ENCODE measurements at regions not wholly inside any gene's neighbourhood (a gene's known extent, or its start where the extent isn't known, plus 50 kb on each side); places are given as distances from the start of the nearest gene placed in this dataset.

- no peak for TF ChIP-seq CTCF (IDR thresholded peaks at IDR 0.05)
- no peak for TF ChIP-seq RCOR1 (IDR thresholded peaks at IDR 0.05; ENCODE audit: low read length)
- TF ChIP-seq MXI1 (IDR thresholded peaks at IDR 0.05; ENCODE audit: low read depth, low read length) = no peak
- TF ChIP-seq NRF1 (IDR thresholded peaks at IDR 0.05; ENCODE audit: low read depth, low read length) = no peak
Measured at GRCh38 chr1:213933336-213933735, 54.4 kb upstream of the PROX1 start (continued).

DNA sequence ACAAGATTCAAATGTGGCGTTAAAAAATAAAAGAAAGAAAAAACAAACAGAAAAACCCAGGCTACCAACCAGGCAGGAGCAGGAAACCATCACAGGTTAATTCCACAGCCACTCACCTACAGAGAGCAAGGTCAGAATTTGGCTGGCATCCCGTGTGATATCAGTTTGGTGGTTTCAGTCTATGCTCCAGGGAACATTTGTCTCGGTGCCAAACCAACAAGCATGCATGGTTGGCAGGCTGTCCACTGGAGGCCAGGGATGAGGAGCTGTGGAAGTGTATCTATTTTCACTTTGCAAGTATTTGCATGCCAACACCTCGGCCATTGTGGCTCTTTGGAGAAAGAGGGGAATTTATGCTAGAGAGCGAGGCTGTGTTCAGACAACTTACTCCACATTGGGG lies 53.1 kb upstream of the PROX1 start:
- Histone ChIP-seq H3K9me2 (no peaks in the 10 kb centered on the region), H3K27me3 (ENCODE audit: insufficient read depth) (no peaks in the 10 kb centered on the region), H3F3A (replicated peaks; ENCODE audit: insufficient read depth) (no peaks in the 10 kb centered on the region), H4K20me1 (ENCODE audit: insufficient read depth) (no peaks in the 10 kb centered on the region), H3K79me2 (ENCODE audit: insufficient read depth) (no peaks in the 10 kb centered on the region), H3K4me1 (ENCODE audit: control insufficient read depth in 1 of 2, insufficient read depth in 2 of 2, low read depth in 1 of 2, low read length in 1 of 2) (no peaks in the 10 kb centered on the region; a peak in 1 of 4 replicates), H3K27ac (ENCODE audit: low read depth in 2 of 2, low read length in 1 of 2) (no peak overlapping the region), H2AFZ (ENCODE audit: low read depth) (no peak overlapping the region), H3K9ac (no peak overlapping the region), H3K9me3 (no peaks in the 10 kb centered on the region; the same call in 1 of the 2 replicates), H3K4me2 (no peak overlapping the region), H3K36me3 (replicated peaks in 1 of 2; ENCODE audit: control insufficient read depth in 1 of 2, insufficient read depth in 2 of 2, low read length in 1 of 2) (no peaks in the 10 kb centered on the region), H3K4me3 (ENCODE audit: low read depth in 2 of 2, low read length in 1 of 2) (no peak overlapping the region)
- no peak for TF ChIP-seq CTCF (IDR thresholded peaks at IDR 0.05)
- no peak for TF ChIP-seq FOSL2 (IDR thresholded peaks at IDR 0.05; ENCODE audit: borderline replicate concordance, low read depth)
- TF ChIP-seq CHD2 (IDR thresholded peaks at IDR 0.05; ENCODE audit: low read length, partially characterized antibody) = no peak
- 31% methylated on average over 5 of the region's 5 CpGs for WGBS (ENCODE audit: low lambda C conversion rate)
- ChIA-PET CTCF (no interaction called here), POLR2A (no interaction called here)
- DNase-seq = no peak

DNA sequence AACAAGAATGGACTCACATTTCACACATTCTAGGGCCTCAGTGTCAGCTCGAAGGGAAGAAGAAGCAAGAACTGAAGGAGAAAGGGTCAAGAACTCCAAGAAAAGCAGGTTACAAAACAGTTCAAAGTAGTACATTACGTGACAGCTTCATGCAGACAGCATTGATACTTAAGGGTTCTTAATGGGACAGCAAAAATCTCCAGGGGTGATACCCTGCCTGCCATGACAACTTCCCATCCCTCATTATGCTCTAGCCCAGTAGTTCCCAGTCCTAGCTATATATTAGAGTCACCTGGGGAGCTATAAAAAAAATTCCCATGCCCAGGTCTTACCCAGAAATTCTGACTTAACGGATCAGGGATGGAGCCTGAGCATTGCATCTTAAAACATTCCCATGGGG lies 51.2 kb upstream of the PROX1 start:
- H4K20me1 ChIP-seq (ENCODE audit: insufficient read depth) = no peaks in the 10 kb centered on the region
- ChIA-PET CTCF (no interaction called here), POLR2A (no interaction called here)
- WGBS (ENCODE audit: low lambda C conversion rate) = 3% methylated on average over 3 of the region's 3 CpGs
- no peak overlapping the region for H3K4me3 ChIP-seq (ENCODE audit: low read depth in 2 of 2, low read length in 1 of 2)
- DNase-seq = no peak
- H3K27me3 ChIP-seq (ENCODE audit: insufficient read depth) = no peaks in the 10 kb centered on the region
- H3K27ac ChIP-seq (ENCODE audit: low read depth in 2 of 2, low read length in 1 of 2) = no peak overlapping the region
- no peaks in the 10 kb centered on the region for H3K79me2 ChIP-seq (ENCODE audit: insufficient read depth)
- H3K9ac ChIP-seq = no peak overlapping the region
- no peaks in the 10 kb centered on the region; a peak in 1 of 4 replicates for H3K4me1 ChIP-seq (ENCODE audit: control insufficient read depth in 1 of 2, insufficient read depth in 2 of 2, low read depth in 1 of 2, low read length in 1 of 2)
- no peaks in the 10 kb centered on the region for H3K36me3 ChIP-seq (replicated peaks in 1 of 2; ENCODE audit: control insufficient read depth in 1 of 2, insufficient read depth in 2 of 2, low read length in 1 of 2)
- no peaks in the 10 kb centered on the region for H3K9me2 ChIP-seq
- no peak overlapping the region for H3K4me2 ChIP-seq
- no peak overlapping the region for H2AFZ ChIP-seq (ENCODE audit: low read depth)
- H3F3A ChIP-seq (replicated peaks; ENCODE audit: insufficient read depth) = no peaks in the 10 kb centered on the region
- no peaks in the 10 kb centered on the region; the same call in 1 of the 2 replicates for H3K9me3 ChIP-seq
- TF ChIP-seq GABPA (IDR thresholded peaks at IDR 0.05; ENCODE audit: low read depth) = no peak
- TF ChIP-seq, protein P1, sequence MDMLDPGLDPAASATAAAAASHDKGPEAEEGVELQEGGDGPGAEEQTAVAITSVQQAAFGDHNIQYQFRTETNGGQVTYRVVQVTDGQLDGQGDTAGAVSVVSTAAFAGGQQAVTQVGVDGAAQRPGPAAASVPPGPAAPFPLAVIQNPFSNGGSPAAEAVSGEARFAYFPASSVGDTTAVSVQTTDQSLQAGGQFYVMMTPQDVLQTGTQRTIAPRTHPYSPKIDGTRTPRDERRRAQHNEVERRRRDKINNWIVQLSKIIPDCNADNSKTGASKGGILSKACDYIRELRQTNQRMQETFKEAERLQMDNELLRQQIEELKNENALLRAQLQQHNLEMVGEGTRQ (IDR thresholded peaks at IDR 0.05; ENCODE audit: borderline replicate concordance, low read depth, low read length) = no peak
- no peak for TF ChIP-seq ELF1 (IDR thresholded peaks at IDR 0.05)
- no peak for TF ChIP-seq CTCF (IDR thresholded peaks at IDR 0.05)
- TF ChIP-seq TCF12 (IDR thresholded peaks at IDR 0.05) = no peak
- TF ChIP-seq, protein P2, sequence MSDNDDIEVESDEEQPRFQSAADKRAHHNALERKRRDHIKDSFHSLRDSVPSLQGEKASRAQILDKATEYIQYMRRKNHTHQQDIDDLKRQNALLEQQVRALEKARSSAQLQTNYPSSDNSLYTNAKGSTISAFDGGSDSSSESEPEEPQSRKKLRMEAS (IDR thresholded peaks at IDR 0.05; ENCODE audit: low read depth) = no peak
- no peak for TF ChIP-seq RAD21 (IDR thresholded peaks at IDR 0.05; ENCODE audit: low read length)
- no peak for TF ChIP-seq REST (IDR thresholded peaks at IDR 0.05; ENCODE audit: low read depth, low read length)

Measured in SK-N-SH (cell line).